K562 (cell line): ENCODE measurements at regions not wholly inside any gene's neighbourhood (a gene's known extent, or its start where the extent isn't known, plus 50 kb on each side); places are given as distances from the start of the nearest gene placed in this dataset.

Experiments used
- ARID2 ChIP-seq: fragments of 450-650 bp; IDR thresholded peaks from 2 replicates; pipeline ENCODE4 v1.6.1; 2017; ENCODE audit warnings: antibody characterized with exemption, mild to moderate bottlenecking
- BRF2 ChIP-seq: IDR thresholded peaks from 3 replicates; pipeline ENCODE4 v1.6.1; 2011; ENCODE audit warnings: borderline replicate concordance, mild to moderate bottlenecking; ENCODE audit not compliant: insufficient read length, insufficient read depth
- CREB1 ChIP-seq, 2 experiments: sonication (generic) in 1 of 2; formaldehyde crosslinking in 1 of 2; IDR thresholded peaks; 2 replicates each; pipeline versions ENCODE4 v1.6.1 to v1.8.0; 2012 to 2022; ENCODE audit warnings: inconsistent platforms in 1 of 2, mild to moderate bottlenecking in 1 of 2, missing genetic modification reagents in 1 of 2, moderate library complexity in 1 of 2
- HNRNPH1 ChIP-seq: fragments of 200-400 bp; formaldehyde crosslinking; optimal IDR thresholded peaks from 2 replicates; pipeline ENCODE3; 2017; ENCODE audit warnings: low read depth, mild to moderate bottlenecking, low read length, moderate library complexity
- MECOM ChIP-seq: fragments of 250-450 bp; sonication (Bioruptor Pico); IDR thresholded peaks from 2 replicates; pipeline ENCODE4 v1.8.0; 2022; ENCODE audit warnings: inconsistent platforms
- NFIC ChIP-seq: fragments of 450-650 bp; IDR thresholded peaks from 2 replicates; pipeline ENCODE4 v1.6.1; 2017; ENCODE audit warnings: mild to moderate bottlenecking, inconsistent platforms
- NFIX ChIP-seq: fragments of 250-450 bp; sonication (Bioruptor Pico); IDR thresholded peaks from 2 replicates; pipeline ENCODE4 v1.4.0; 2020; ENCODE audit warnings: low read depth, mild to moderate bottlenecking, moderate library complexity
- PHTF2 ChIP-seq: fragments of 250-450 bp; sonication (Bioruptor Pico); IDR thresholded peaks from 2 replicates; pipeline ENCODE4 v1.5.0; 2021; ENCODE audit warnings: mild to moderate bottlenecking
- TAF1 ChIP-seq: IDR thresholded peaks from 2 replicates; pipeline ENCODE4 v1.6.1; 2011; ENCODE audit warnings: mild to moderate bottlenecking, low read length, moderate library complexity; ENCODE audit not compliant: insufficient read depth, control insufficient read depth, severe bottlenecking; ENCODE audit errors: extremely low read depth
- ZKSCAN8 ChIP-seq: fragments of 200-800 bp; sonication (Bioruptor generic); IDR thresholded peaks from 2 replicates; pipeline ENCODE4 v1.6.1; 2016; ENCODE audit warnings: missing genetic modification characterization, missing compliant biosample characterization
- ZNF407 ChIP-seq: fragments of 450-650 bp; IDR thresholded peaks from 2 replicates; pipeline ENCODE4 v1.6.1; 2016; ENCODE audit warnings: low read depth

DNA sequence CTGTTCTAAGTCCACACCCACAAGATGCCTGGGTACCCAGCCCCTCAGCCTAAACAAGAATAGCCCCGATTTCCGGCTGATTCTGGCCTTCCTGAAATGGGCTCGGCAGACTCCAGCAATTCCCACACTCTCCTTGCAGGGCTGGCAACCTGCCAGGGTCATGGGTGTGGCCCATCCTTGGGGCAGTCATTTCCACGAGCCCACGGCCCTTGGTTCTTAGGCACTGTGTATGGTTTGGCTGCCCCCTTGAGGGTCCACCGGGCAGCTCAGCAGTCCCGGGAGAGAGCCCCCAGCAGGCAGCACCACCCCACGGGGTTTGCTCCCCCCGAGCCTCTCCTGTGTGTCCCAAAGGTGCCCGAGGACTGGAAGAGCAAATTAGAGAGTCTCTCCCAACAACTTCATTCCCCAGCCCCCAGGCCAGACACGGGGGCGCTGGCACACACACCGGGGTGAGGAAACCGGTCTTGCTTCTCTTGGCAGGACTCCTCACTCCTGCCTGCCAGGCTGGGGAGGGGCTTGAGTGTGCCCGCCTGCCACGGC is 142.2 kb downstream of the EMX2 start (continued):
- TF ChIP-seq MECOM (CRISPR knock-in tag): no peak
- no peak for TF ChIP-seq HNRNPH1
- TF ChIP-seq NFIX (CRISPR knock-in tag): peak; percentile 28; the same call in 1 of the 2 replicates
- TF ChIP-seq BRF2: no peak
- no peak for TF ChIP-seq ZNF407
- no peak for TF ChIP-seq ZKSCAN8 (CRISPR knock-in tag)
- TF ChIP-seq PHTF2: no peak
- no peak for TF ChIP-seq ARID2
- TF ChIP-seq TAF1: no peak
- no peak for TF ChIP-seq CREB1 (IDR thresholded peaks at IDR 0.05)
- TF ChIP-seq CREB1 (CRISPR knock-in tag; IDR thresholded peaks at IDR 0.05): no peak
- TF ChIP-seq NFIC: peak; percentile 88
